Erythroblast (primary cell): ENCODE measurements at regions not wholly inside any gene's neighbourhood (a gene's known extent, or its start where the extent isn't known, plus 50 kb on each side); places are given as distances from the start of the nearest gene placed in this dataset.

Source experiments
- GATA1 ChIP-seq: IDR thresholded peaks from 2 replicates; pipeline ENCODE4 v1.6.1; 2011; ENCODE audit warnings: low read depth, mild to moderate bottlenecking, control low read depth, low read length, moderate library complexity
- POLR2A ChIP-seq: IDR thresholded peaks from 2 replicates; pipeline ENCODE4 v1.6.1; 2011; ENCODE audit warnings: mild to moderate bottlenecking, low read length

- TF ChIP-seq POLR2A = no peak
- TF ChIP-seq GATA1 = no peak
These were observed 379.5 kb upstream of the SULF2 start for GRCh38 chr20:48164566-48165400.
